ENCODE measurements at regions not wholly inside any gene's neighbourhood (a gene's known extent, or its start where the extent isn't known, plus 50 kb on each side); places are given as distances from the start of the nearest gene placed in this dataset.

DNA sequence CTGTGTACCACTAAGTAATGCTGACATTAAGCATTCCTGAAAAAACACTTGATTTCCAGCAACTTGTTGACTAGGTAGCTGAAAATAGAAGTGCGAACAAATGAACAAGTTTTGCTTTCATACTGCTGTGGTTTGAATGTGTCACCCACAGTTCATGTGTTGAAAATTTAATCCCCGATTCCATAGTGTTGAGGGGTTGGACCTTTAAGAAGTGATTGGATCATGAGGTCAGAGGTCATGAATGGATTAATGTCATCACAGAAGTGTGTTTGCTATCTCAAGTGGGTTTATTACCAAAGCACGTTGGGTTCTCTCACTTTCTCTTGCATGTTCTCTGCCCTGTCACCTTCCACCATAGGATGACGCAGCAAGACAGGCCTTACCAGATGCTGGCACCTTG, 568.5 kb downstream of the UTRN start:
- TF ChIP-seq, protein P1, sequence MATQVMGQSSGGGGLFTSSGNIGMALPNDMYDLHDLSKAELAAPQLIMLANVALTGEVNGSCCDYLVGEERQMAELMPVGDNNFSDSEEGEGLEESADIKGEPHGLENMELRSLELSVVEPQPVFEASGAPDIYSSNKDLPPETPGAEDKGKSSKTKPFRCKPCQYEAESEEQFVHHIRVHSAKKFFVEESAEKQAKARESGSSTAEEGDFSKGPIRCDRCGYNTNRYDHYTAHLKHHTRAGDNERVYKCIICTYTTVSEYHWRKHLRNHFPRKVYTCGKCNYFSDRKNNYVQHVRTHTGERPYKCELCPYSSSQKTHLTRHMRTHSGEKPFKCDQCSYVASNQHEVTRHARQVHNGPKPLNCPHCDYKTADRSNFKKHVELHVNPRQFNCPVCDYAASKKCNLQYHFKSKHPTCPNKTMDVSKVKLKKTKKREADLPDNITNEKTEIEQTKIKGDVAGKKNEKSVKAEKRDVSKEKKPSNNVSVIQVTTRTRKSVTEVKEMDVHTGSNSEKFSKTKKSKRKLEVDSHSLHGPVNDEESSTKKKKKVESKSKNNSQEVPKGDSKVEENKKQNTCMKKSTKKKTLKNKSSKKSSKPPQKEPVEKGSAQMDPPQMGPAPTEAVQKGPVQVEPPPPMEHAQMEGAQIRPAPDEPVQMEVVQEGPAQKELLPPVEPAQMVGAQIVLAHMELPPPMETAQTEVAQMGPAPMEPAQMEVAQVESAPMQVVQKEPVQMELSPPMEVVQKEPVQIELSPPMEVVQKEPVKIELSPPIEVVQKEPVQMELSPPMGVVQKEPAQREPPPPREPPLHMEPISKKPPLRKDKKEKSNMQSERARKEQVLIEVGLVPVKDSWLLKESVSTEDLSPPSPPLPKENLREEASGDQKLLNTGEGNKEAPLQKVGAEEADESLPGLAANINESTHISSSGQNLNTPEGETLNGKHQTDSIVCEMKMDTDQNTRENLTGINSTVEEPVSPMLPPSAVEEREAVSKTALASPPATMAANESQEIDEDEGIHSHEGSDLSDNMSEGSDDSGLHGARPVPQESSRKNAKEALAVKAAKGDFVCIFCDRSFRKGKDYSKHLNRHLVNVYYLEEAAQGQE (IDR thresholded peaks at IDR 0.05; ENCODE audit: insufficient read depth in 1 of 2, low read depth in 2 of 2, low read length in 1 of 2), result no peak
- TF ChIP-seq, protein P2, sequence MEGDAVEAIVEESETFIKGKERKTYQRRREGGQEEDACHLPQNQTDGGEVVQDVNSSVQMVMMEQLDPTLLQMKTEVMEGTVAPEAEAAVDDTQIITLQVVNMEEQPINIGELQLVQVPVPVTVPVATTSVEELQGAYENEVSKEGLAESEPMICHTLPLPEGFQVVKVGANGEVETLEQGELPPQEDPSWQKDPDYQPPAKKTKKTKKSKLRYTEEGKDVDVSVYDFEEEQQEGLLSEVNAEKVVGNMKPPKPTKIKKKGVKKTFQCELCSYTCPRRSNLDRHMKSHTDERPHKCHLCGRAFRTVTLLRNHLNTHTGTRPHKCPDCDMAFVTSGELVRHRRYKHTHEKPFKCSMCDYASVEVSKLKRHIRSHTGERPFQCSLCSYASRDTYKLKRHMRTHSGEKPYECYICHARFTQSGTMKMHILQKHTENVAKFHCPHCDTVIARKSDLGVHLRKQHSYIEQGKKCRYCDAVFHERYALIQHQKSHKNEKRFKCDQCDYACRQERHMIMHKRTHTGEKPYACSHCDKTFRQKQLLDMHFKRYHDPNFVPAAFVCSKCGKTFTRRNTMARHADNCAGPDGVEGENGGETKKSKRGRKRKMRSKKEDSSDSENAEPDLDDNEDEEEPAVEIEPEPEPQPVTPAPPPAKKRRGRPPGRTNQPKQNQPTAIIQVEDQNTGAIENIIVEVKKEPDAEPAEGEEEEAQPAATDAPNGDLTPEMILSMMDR (IDR thresholded peaks at IDR 0.05), result no peak
- no peak for TF ChIP-seq TCF7L2 (IDR thresholded peaks at IDR 0.05; ENCODE audit: low read depth, low read length)
- TF ChIP-seq POLR2AphosphoS5 (IDR thresholded peaks at IDR 0.05; ENCODE audit: low read depth, low read length), result no peak
- no peak for TF ChIP-seq SIN3A (IDR thresholded peaks at IDR 0.05; ENCODE audit: borderline replicate concordance, insufficient read depth, low read depth, low read length)
- no peaks in the 10 kb centered on the region for H3K27me3 ChIP-seq (ENCODE audit: control insufficient read depth, insufficient read depth, low read length)
- no peaks in the 10 kb centered on the region; the same call in 1 of the 2 replicates for H3K36me3 ChIP-seq (ENCODE audit: control insufficient read depth, insufficient read depth, low read length)
- in situ Hi-C loops (cut with HindIII; ENCODE audit: low pct_unique_long_range_greater_than_20kb, low sequenced_read_pairs), result no loop called here
- ATAC-seq, result no peak
- CTCF ChIA-PET, result no interaction called here
- no peak overlapping the region for H3K27ac ChIP-seq (ENCODE audit: low read length)
- intact Hi-C loops (cut with micrococcal nuclease; ENCODE audit: unreplicated experiment), result no loop called here
- no peaks in the 10 kb centered on the region for H3K9me3 ChIP-seq (ENCODE audit: control insufficient read depth, insufficient read depth, low read depth, low read length)
- no peaks in the 10 kb centered on the region for H3K4me1 ChIP-seq (ENCODE audit: control insufficient read depth, insufficient read depth, low read length)
- POLR2A ChIA-PET, result no interaction called here
- BruUV-seq (replicated peaks), result no TSS peak
- no peak for DNase-seq (ENCODE audit: low read depth, low spot score)
- H3K4me3 ChIP-seq (ENCODE audit: low read depth in 2 of 2, low read length in 2 of 2), result no peak overlapping the region

DNA sequence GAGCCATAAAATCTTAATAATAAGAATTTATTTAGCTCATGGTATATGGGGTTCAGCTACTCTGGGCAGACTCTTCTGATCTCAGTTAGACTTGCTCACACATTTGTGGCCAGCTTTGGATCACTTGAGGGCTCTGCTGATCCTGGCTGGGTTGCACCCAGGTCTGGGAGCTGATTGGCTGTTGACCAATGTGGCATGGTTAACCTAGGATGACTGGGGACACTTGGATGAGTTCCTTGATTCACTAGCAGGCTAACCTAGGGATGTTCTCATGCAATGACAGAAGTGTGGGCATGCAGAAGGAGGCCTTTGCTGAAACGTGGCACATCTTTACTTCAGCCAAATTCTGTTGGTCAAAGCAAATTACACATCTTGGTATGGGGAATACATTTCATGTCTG, 569.5 kb downstream of the UTRN start:
- no peak overlapping the region for H3K4me3 ChIP-seq (ENCODE audit: low read depth in 2 of 2, low read length in 2 of 2)
- ChIA-PET CTCF (no interaction called here), POLR2A (no interaction called here)
- H3K9me3 ChIP-seq (ENCODE audit: control insufficient read depth, insufficient read depth, low read depth, low read length), result no peaks in the 10 kb centered on the region
- TF ChIP-seq, protein P1 (IDR thresholded peaks at IDR 0.05; ENCODE audit: insufficient read depth in 1 of 2, low read depth in 2 of 2, low read length in 1 of 2), result no peak
- TF ChIP-seq, protein P2 (IDR thresholded peaks at IDR 0.05), result no peak
- TF ChIP-seq POLR2AphosphoS5 (IDR thresholded peaks at IDR 0.05; ENCODE audit: low read depth, low read length) (no peak), SIN3A (IDR thresholded peaks at IDR 0.05; ENCODE audit: borderline replicate concordance, insufficient read depth, low read depth, low read length) (no peak), TCF7L2 (IDR thresholded peaks at IDR 0.05; ENCODE audit: low read depth, low read length) (no peak)
- ATAC-seq (no peak), DNase-seq (ENCODE audit: low read depth, low spot score) (no peak)
- H3K36me3 ChIP-seq (ENCODE audit: control insufficient read depth, insufficient read depth, low read length), result no peaks in the 10 kb centered on the region; the same call in 1 of the 2 replicates
- no peak overlapping the region for H3K27ac ChIP-seq (ENCODE audit: low read length)
- no peaks in the 10 kb centered on the region for H3K4me1 ChIP-seq (ENCODE audit: control insufficient read depth, insufficient read depth, low read length)
- no peaks in the 10 kb centered on the region for H3K27me3 ChIP-seq (ENCODE audit: control insufficient read depth, insufficient read depth, low read length)
- BruUV-seq (replicated peaks), result no TSS peak
- in situ Hi-C loops (cut with HindIII; ENCODE audit: low pct_unique_long_range_greater_than_20kb, low sequenced_read_pairs), result no loop called here
- intact Hi-C loops (cut with micrococcal nuclease; ENCODE audit: unreplicated experiment), result no loop called here
